Body of pancreas (tissue), 4 donors: ENCODE measurements at regions not wholly inside any gene's neighbourhood (a gene's known extent, or its start where the extent isn't known, plus 50 kb on each side); places are given as distances from the start of the nearest gene placed in this dataset.

Experiments used
- ATAC-seq: fragments of 150-250 bp; one replicate; pipeline ENCODE4 v1.9.1; 2016
- DNase-seq, 4 donors: peaks; one replicate each; pipeline ENCODE4 v3.0.0-alpha.2; 2019
- H3K27ac ChIP-seq, 4 donors: fragments of 200-600 bp; sonication (generic); 1 replicate in 3 of 4; 2 replicates in 1 of 4; pipeline versions ENCODE4 v1.5.1 to v1.6.1; 2016 to 2019; ENCODE audit warnings: mild to moderate bottlenecking in 1 of 4, mixed read lengths in 1 of 4, moderate library complexity in 1 of 4
- H3K27me3 ChIP-seq, 2 donors: fragments of 200-600 bp; sonication (generic); one replicate each; pipeline ENCODE4 v1.6.0; 2016; ENCODE audit warnings: mild to moderate bottlenecking in 1 of 2
- H3K36me3 ChIP-seq, 2 donors: fragments of 200-600 bp; sonication (generic); replicated peaks in 1 of 2; 2 replicates each; pipeline ENCODE4 v1.5.1; 2016; ENCODE audit warnings: low read depth in 2 of 2; ENCODE audit not compliant: insufficient read depth in 1 of 2
- H3K4me1 ChIP-seq: fragments of 200-600 bp; sonication (generic); one replicate; pipeline ENCODE4 v1.6.0; 2016
- H3K4me3 ChIP-seq, 2 donors: fragments of 200-600 bp; sonication (generic); 1 replicate in 1 of 2; 2 replicates in 1 of 2; pipeline ENCODE4 v1.5.1; 2016 to 2019
- H3K9me3 ChIP-seq, 3 donors: fragments of 200-600 bp; sonication (generic); 1 replicate in 2 of 3; 2 replicates in 1 of 3; pipeline ENCODE4 v1.5.1; 2016
- POLR2A ChIP-seq, 3 donors: fragments of 450-650 bp; IDR thresholded peaks; one replicate each; pipeline ENCODE4 v1.6.1; 2016; ENCODE audit warnings: antibody characterized with exemption in 3 of 3, mild to moderate bottlenecking in 2 of 3
- WGBS, 2 donors: methylation state at CpG; one replicate each; pipeline ENCODE4 v1.1.5; 2017; 5-methylcytosine and 5-hydroxymethylcytosine counted together
- intact Hi-C: fragments of 100-400 bp; cut with DNase I; formaldehyde crosslinking; loops from one replicate; pipeline ENCODE4 v1.15.1; 2023
- TF ChIP-seq, protein P1 (sequence below), 7 experiments: fragments of 450-650 bp in 4 of 7; fragments of 200-600 bp in 3 of 7; sonication (generic) in 3 of 7; IDR thresholded peaks; one replicate each; pipeline ENCODE4 v1.5.1; 2016 to 2019; ENCODE audit warnings: antibody characterized with exemption in 7 of 7

DNA sequence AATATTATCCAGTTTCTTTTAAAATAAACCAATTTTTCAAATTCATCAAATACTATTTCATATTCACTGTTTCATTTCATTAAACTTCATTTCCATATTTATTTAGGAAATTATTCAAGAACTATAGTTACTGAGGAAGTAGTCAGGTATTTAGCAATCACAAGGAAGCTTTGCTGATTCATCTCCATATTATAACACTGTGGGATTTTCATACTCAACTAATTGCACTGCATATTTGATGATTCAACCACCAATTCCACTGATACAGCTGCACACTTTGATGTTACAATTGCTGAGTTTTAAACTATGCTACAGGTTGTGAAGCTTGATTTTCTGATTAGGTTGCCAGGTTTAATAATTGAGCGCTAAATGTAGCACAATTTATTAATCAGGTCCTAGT lies 556.8 kb upstream of the SLITRK1 start:
- H3K4me1 ChIP-seq: no peaks in the 10 kb centered on the region
- H3K27ac ChIP-seq: no peak overlapping the region
- intact Hi-C loops: no loop called here
- no peaks in the 10 kb centered on the region for H3K27me3 ChIP-seq
- no peaks in the 10 kb centered on the region for H3K9me3 ChIP-seq
- WGBS, 2 donors: 91 to 97% methylated on average over 1 of the region's 1 CpG
- no peaks in the 10 kb centered on the region for H3K36me3 ChIP-seq
- no peak overlapping the region for H3K4me3 ChIP-seq
- TF ChIP-seq, protein P1, sequence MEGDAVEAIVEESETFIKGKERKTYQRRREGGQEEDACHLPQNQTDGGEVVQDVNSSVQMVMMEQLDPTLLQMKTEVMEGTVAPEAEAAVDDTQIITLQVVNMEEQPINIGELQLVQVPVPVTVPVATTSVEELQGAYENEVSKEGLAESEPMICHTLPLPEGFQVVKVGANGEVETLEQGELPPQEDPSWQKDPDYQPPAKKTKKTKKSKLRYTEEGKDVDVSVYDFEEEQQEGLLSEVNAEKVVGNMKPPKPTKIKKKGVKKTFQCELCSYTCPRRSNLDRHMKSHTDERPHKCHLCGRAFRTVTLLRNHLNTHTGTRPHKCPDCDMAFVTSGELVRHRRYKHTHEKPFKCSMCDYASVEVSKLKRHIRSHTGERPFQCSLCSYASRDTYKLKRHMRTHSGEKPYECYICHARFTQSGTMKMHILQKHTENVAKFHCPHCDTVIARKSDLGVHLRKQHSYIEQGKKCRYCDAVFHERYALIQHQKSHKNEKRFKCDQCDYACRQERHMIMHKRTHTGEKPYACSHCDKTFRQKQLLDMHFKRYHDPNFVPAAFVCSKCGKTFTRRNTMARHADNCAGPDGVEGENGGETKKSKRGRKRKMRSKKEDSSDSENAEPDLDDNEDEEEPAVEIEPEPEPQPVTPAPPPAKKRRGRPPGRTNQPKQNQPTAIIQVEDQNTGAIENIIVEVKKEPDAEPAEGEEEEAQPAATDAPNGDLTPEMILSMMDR (IDR thresholded peaks at IDR 0.05): no peak
- no peak for TF ChIP-seq POLR2A (IDR thresholded peaks at IDR 0.05)
- DNase-seq (no peak), ATAC-seq (no peak)

DNA sequence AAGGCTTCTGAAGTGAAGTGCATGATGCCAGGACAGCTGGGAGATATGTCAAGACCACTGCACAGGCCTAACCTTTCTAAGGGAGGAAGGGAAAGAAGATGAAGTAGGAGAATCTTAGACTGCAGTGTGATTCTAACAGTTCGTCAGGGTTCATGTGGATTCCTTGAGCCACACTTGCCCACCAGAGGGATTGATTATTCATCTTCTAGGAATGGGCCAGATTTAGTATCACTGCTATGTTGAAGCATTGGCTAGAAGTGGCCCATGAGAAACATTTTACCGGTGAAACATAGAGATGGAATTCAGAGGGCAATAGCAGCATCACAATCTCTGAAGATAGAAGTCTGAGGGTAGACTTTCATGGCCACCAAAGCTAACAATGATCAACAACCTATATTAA lies 550.8 kb upstream of the SLITRK1 start:
- intact Hi-C loops: no loop called here
- no peaks in the 10 kb centered on the region for H3K36me3 ChIP-seq
- H3K9me3 ChIP-seq: no peaks in the 10 kb centered on the region
- 78 to 83% methylated on average over 2 of the region's 2 CpGs for WGBS, 2 donors
- H3K4me3 ChIP-seq: no peak overlapping the region
- TF ChIP-seq, protein P1 (IDR thresholded peaks at IDR 0.05): no peak
- no peak for TF ChIP-seq POLR2A (IDR thresholded peaks at IDR 0.05)
- no peaks in the 10 kb centered on the region for H3K4me1 ChIP-seq
- DNase-seq (no peak), ATAC-seq (no peak)
- H3K27me3 ChIP-seq: no peaks in the 10 kb centered on the region
- no peak overlapping the region for H3K27ac ChIP-seq

DNA sequence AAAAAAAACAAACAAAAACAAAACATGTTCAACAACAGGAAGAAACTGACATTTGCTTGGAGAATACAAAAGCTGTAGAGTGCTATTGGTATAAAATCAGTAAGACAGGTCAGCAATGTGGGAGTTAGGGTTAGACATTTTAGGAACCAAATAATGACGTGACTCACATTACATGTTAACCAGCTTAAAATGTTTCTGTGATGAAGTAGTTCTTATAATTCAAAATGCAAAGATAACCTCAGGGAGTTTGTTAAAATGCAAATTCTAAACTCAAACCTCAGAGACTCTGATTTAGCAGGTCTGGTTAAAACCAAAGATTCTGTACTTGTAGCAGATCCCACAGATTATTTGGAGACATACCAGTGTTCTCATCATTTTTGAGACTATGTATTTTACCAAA lies 549.4 kb upstream of the SLITRK1 start:
- Histone ChIP-seq H3K36me3 (no peaks in the 10 kb centered on the region), H3K9me3 (no peaks in the 10 kb centered on the region), H3K4me1 (no peaks in the 10 kb centered on the region), H3K27me3 (no peaks in the 10 kb centered on the region), H3K27ac (no peak overlapping the region), H3K4me3 (no peak overlapping the region)
- DNase-seq (no peak), ATAC-seq (no peak)
- 63 to 67% methylated on average over 1 of the region's 1 CpG for WGBS, 2 donors
- intact Hi-C loops: no loop called here
- TF ChIP-seq, protein P1 (IDR thresholded peaks at IDR 0.05): no peak
- no peak for TF ChIP-seq POLR2A (IDR thresholded peaks at IDR 0.05)

DNA sequence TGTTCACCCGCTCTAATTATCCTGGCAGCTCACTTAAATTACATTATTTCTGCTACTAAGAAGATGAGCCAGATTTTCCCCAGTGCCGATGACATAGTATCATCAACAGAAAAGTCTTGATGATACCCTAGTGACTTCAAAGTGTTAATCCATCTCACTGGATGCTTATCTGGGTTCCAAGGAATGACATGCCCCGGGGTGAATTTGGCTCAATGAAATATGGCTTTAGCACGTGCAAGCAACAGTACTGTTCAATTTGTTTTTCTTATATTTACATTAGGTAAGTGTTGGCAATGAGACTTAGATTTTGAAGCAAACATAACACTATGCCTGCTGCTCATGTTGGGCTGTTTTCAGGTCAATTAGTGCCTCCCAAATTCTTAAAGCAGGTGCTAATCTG lies 548.2 kb upstream of the SLITRK1 start:
- ATAC-seq: no peak
- no peaks in the 10 kb centered on the region for H3K27me3 ChIP-seq
- intact Hi-C loops: no loop called here
- no peak for TF ChIP-seq POLR2A (IDR thresholded peaks at IDR 0.05)
- TF ChIP-seq, protein P1 (IDR thresholded peaks at IDR 0.05): no peak
- DNase-seq: no peak
- H3K4me3 ChIP-seq: no peak overlapping the region
- H3K9me3 ChIP-seq: no peaks in the 10 kb centered on the region
- WGBS, 2 donors: 36 to 37% methylated on average over 4 of the region's 4 CpGs
- H3K4me1 ChIP-seq: no peaks in the 10 kb centered on the region
- H3K27ac ChIP-seq: no peak overlapping the region
- H3K36me3 ChIP-seq: no peaks in the 10 kb centered on the region

DNA sequence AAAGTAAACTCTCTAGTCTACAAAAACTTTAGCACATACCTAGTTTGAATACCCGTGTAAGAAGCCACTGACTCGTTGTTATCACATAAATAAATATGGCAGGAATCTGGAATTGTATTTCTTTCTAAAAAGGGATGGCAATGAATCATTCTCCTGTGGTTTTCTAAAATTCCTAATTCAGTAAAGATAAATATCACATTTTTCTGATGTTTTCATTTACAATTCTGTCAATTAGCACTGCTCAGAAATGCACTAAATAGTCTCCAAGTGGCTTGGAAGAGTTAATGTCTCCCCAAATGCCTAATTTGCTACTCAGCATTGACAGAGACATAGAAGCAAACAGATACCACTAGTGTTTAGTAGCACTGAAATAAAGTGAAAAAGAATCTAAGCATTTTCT lies 547.7 kb upstream of the SLITRK1 start:
- TF ChIP-seq POLR2A (IDR thresholded peaks at IDR 0.05): no peak
- TF ChIP-seq, protein P1 (IDR thresholded peaks at IDR 0.05): no peak
- H3K9me3 ChIP-seq: no peaks in the 10 kb centered on the region
- DNase-seq (no peak), ATAC-seq (no peak)
- no peak overlapping the region for H3K4me3 ChIP-seq
- H3K27ac ChIP-seq: no peak overlapping the region
- no peaks in the 10 kb centered on the region for H3K4me1 ChIP-seq
- intact Hi-C loops: no loop called here
- WGBS, 2 donors: 23 to 27% methylated on average over 2 of the region's 2 CpGs
- H3K36me3 ChIP-seq: no peaks in the 10 kb centered on the region
- no peaks in the 10 kb centered on the region for H3K27me3 ChIP-seq
